Activated CD4-positive, alpha-beta memory T cell treated with anti-CD3 and anti-CD28 coated beads, Interleukin-2, amount 10 ng/mL, durations not matched to agents 7 days and 5 days (primary cell): ENCODE measurements at regions not wholly inside any gene's neighbourhood (a gene's known extent, or its start where the extent isn't known, plus 50 kb on each side); places are given as distances from the start of the nearest gene placed in this dataset.
"Not testable (repeated sequence)": the region's sequence is repeated elsewhere in the genome, so short reads cannot be mapped to it uniquely, and the experiment has no call there.

Experiments
- CTCF ChIA-PET: fragments of 350-600 bp; sonication (Branson Sonifier 250); formaldehyde crosslinking; loops from one replicate; lab custom pipeline; 2021; ENCODE audit warnings: antibody characterized with exemption, inconsistent platforms; lab: Charles Lee
- POLR2A ChIA-PET: fragments of 350-600 bp; sonication (Branson Sonifier 250); formaldehyde crosslinking; loops from one replicate; lab custom pipeline; 2021; ENCODE audit warnings: antibody characterized with exemption; lab: Charles Lee
- DNase-seq: peaks from one replicate; pipeline ENCODE4 v3.0.0-alpha.2; 2020
- H3K27ac Mint-ChIP-seq: one replicate; pipeline ENCODE4 v1.8.0; 2021; ENCODE audit warnings: mild to moderate bottlenecking, mixed read lengths
- H3K27me3 Mint-ChIP-seq: one replicate; pipeline ENCODE4 v1.8.0; 2021; ENCODE audit warnings: mixed read lengths
- H3K36me3 Mint-ChIP-seq: one replicate; pipeline ENCODE4 v1.8.0; 2021; ENCODE audit warnings: low read depth, mixed read lengths
- H3K4me1 Mint-ChIP-seq: one replicate; pipeline ENCODE4 v1.8.0; 2021; ENCODE audit warnings: mixed read lengths
- H3K4me3 Mint-ChIP-seq: one replicate; pipeline ENCODE4 v1.8.0; 2021; ENCODE audit warnings: mild to moderate bottlenecking, mixed read lengths
- H3K9me3 Mint-ChIP-seq: one replicate; pipeline ENCODE4 v1.8.0; 2021; ENCODE audit warnings: mixed read lengths

- H3K9me3 Mint-ChIP-seq, H3K27me3 Mint-ChIP-seq, H3K4me3 Mint-ChIP-seq, CTCF ChIA-PET, H3K36me3 Mint-ChIP-seq, H3K4me1 Mint-ChIP-seq, DNase-seq, H3K27ac Mint-ChIP-seq, POLR2A ChIA-PET: not testable (repeated sequence)
Observed at GRCh38 chrX:140633105-140633504, 76.5 kb upstream of the LINC00632 start.

- Mint-ChIP-seq H3K9me3 (no peaks in the 10 kb centered on the region), H3K4me1 (no peaks in the 10 kb centered on the region), H3K36me3 (no peaks in the 10 kb centered on the region), H3K27ac (no peak overlapping the region), H3K4me3 (no peak overlapping the region), H3K27me3 (no peaks in the 10 kb centered on the region)
- ChIA-PET POLR2A (no interaction called here), CTCF (no interaction called here)
- no peak for DNase-seq
Observed at GRCh38 chrX:140608111-140608510, 101.4 kb upstream of the LINC00632 start.

- no peak for DNase-seq
- POLR2A ChIA-PET = no interaction called here
- Mint-ChIP-seq H3K4me1 (no peaks in the 10 kb centered on the region), H3K36me3 (no peaks in the 10 kb centered on the region), H3K4me3 (no peak overlapping the region), H3K27ac (no peak overlapping the region), H3K27me3 (no peaks in the 10 kb centered on the region), H3K9me3 (no peaks in the 10 kb centered on the region)
- CTCF ChIA-PET = no interaction called here
Observed at GRCh38 chrX:140602140-140602539, 97.3 kb upstream of the SOX3 start.

GRCh38 chrX:140599851-140600250 is 95.0 kb upstream of the SOX3 start:
- no peaks in the 10 kb centered on the region for H3K4me1 Mint-ChIP-seq

GRCh38 chrX:140589657-140590056 is 84.8 kb upstream of the SOX3 start:
- ChIA-PET CTCF (no interaction called here), POLR2A (no interaction called here)
- no peaks in the 10 kb centered on the region for H3K27me3 Mint-ChIP-seq
- no peak overlapping the region for H3K4me3 Mint-ChIP-seq
- no peaks in the 10 kb centered on the region for H3K4me1 Mint-ChIP-seq
- H3K36me3 Mint-ChIP-seq = no peaks in the 10 kb centered on the region
- H3K9me3 Mint-ChIP-seq = no peaks in the 10 kb centered on the region
- no peak overlapping the region for H3K27ac Mint-ChIP-seq
- DNase-seq = no peak

More at GRCh38 chrX:140599851-140600250, 95.0 kb upstream of the SOX3 start:
- CTCF ChIA-PET = no interaction called here
- Mint-ChIP-seq H3K4me3 (no peak overlapping the region), H3K9me3 (no peaks in the 10 kb centered on the region), H3K27ac (no peak overlapping the region), H3K27me3 (no peaks in the 10 kb centered on the region), H3K36me3 (no peaks in the 10 kb centered on the region)
- POLR2A ChIA-PET = no interaction called here
- no peak for DNase-seq

GRCh38 chrX:140586951-140587350 is 82.1 kb upstream of the SOX3 start:
- no peak for DNase-seq
- H3K4me3 Mint-ChIP-seq = no peak overlapping the region
- ChIA-PET POLR2A (no interaction called here), CTCF (no interaction called here)
- no peaks in the 10 kb centered on the region for H3K9me3 Mint-ChIP-seq
- no peaks in the 10 kb centered on the region for H3K4me1 Mint-ChIP-seq
- no peak overlapping the region for H3K27ac Mint-ChIP-seq
- H3K27me3 Mint-ChIP-seq = no peaks in the 10 kb centered on the region
- no peaks in the 10 kb centered on the region for H3K36me3 Mint-ChIP-seq

DNA sequence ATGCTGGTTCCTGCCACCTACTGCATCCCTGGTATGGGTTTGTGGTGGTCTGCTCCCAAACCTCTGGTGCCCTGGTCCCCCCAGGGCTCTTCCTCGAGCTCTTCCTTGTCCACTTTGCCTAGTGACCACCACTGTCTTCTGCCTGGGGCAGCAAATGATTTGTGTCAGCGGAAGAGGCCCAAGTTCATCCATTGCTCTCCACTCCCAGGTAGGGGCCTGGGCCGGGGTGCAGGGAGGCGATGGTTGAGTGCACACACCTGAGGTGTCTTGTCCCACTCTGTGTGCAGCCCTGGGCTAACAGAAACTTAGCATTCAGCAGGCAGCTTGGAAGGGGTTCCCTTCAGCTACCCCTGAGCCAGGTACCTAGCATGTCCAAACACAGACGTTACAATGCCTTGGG is 75.6 kb upstream of the SOX3 start:
- Mint-ChIP-seq H3K4me1 (no peaks in the 10 kb centered on the region), H3K27me3 (no peaks in the 10 kb centered on the region), H3K36me3 (no peaks in the 10 kb centered on the region), H3K9me3 (no peaks in the 10 kb centered on the region), H3K4me3 (no peak overlapping the region), H3K27ac (no peak overlapping the region)
- POLR2A ChIA-PET = no interaction called here
- DNase-seq = no peak
- CTCF ChIA-PET = no interaction called here

DNA sequence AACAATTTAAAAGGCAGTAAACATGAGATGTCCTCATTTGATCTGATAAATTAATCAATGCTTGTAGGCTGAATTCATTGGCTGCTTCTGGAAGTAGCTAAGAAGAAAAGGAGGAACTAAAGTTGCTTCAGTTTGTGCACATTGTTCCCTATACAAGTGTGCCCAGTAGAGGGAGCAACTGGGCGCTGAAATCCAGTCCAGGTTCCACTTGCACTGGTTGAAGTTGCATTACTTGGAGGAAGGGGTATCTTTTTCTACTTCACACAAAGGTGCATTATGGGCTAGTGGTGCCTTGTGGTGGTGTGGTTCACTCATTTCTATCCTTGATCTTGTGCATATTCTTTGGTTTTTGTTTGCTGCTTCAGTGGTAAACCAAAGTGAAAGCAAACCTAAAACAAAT is 67.9 kb upstream of the SOX3 start:
- POLR2A ChIA-PET = no interaction called here
- Mint-ChIP-seq H3K36me3 (no peaks in the 10 kb centered on the region), H3K4me3 (no peak overlapping the region), H3K4me1 (no peaks in the 10 kb centered on the region), H3K9me3 (no peaks in the 10 kb centered on the region), H3K27ac (no peak overlapping the region), H3K27me3 (no peaks in the 10 kb centered on the region)
- DNase-seq = peak; percentile 15
- CTCF ChIA-PET = no interaction called here

- H3K36me3 Mint-ChIP-seq = no peaks in the 10 kb centered on the region
- DNase-seq = no peak
- no peaks in the 10 kb centered on the region for H3K9me3 Mint-ChIP-seq
- H3K27me3 Mint-ChIP-seq = no peaks in the 10 kb centered on the region
- H3K4me3 Mint-ChIP-seq = no peak overlapping the region
- H3K4me1 Mint-ChIP-seq = no peaks in the 10 kb centered on the region
- ChIA-PET CTCF (no interaction called here), POLR2A (no interaction called here)
- no peak overlapping the region for H3K27ac Mint-ChIP-seq
Observed at GRCh38 chrX:140563893-140564292, 59.0 kb upstream of the SOX3 start.
